HK-2 (cell line): ENCODE measurements at regions not wholly inside any gene's neighbourhood (a gene's known extent, or its start where the extent isn't known, plus 50 kb on each side); places are given as distances from the start of the nearest gene placed in this dataset.
"Not testable (repeated sequence)": the region's sequence is repeated elsewhere in the genome, so short reads cannot be mapped to it uniquely, and the experiment has no call there.

Experiments used
- DNase-seq: peaks from one replicate; pipeline ENCODE4 v3.0.0-alpha.2; 2018; ENCODE audit not compliant: unreplicated experiment

DNA sequence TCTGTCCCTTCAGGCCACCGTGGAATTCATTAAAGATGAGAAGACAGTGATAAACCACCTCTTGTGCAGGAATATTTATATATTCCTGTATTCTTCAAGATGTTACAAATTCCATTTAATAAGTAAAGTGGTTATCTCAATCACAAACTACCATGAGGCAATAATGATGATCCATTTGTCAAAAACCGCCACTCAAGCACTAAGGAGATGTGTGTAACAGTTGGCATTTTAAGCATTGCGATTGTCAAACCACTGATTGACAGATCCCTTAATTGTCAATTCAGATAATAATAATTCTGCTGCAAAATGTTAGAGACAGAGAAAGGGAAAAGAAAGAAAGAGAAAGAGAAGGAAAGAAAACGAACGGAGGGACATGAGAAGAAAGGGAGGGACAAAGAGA is 476.1 kb upstream of the RBFOX1 start:
- no peak for DNase-seq

DNA sequence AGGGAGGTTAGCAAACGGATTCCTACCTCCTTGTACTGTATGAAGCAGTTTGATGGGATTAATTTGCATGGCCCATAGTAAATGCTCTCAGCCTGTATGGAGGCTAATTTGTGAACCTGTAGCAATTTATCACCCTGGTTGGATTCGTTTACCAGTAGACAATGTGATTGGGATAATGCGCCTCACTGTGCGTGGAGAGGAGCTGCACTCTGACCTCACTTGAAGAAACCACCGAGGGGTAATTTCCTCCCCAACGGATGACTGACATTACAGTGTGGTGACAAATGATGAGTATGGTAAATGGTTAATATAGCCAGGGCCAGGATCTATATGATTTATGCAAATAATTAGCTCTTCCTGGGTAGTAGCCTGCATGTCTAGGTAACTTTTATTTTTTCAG is 479.1 kb upstream of the RBFOX1 start:
- DNase-seq: peak; percentile 14

DNA sequence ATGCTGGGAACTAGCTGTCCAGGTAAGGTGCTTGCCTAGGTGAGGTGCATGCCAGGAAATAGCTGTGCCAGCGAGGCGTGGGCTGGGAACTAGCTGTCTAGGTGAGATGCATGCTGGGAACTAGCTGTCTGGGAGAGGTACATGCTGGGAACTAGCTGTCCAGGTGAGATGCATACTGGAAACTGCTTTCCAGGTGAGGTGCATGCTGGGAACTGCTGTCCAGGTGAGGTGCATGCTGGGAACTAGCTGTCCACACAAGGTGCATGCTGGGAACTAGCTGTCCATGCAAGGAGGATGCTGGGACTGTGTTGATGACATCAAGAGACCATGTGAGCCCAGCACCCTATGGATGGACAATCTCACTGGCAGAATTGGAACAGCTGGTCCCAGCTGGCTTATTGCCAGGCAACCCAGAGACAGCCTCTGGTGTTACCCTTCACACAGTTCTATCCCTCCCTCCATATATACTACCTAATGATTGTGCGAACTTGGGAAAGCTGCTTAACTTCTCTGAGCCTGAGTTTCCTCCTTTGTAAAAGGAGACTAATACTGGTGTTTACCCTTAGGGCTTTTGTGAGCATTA is 479.9 kb upstream of the RBFOX1 start:
- DNase-seq: no peak

DNA sequence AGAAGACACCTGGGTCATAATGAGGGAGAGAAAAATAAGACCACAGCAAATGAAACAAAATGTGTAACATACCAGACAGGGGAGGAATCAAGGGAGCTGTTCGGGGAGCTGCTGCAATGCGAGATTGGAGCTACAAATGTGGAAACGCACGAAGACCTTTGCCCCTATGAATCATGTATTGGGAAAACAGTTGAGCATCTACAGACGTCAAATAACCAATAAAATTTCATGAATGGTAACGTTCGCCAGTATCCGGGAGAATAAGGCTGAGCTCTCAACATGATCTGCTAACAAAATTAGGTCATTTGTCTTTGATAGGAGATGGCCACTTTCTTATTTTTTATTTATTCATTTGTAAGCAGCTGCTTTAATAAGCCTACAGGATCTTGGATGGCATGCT is 486.2 kb upstream of the RBFOX1 start:
- DNase-seq: no peak

DNA sequence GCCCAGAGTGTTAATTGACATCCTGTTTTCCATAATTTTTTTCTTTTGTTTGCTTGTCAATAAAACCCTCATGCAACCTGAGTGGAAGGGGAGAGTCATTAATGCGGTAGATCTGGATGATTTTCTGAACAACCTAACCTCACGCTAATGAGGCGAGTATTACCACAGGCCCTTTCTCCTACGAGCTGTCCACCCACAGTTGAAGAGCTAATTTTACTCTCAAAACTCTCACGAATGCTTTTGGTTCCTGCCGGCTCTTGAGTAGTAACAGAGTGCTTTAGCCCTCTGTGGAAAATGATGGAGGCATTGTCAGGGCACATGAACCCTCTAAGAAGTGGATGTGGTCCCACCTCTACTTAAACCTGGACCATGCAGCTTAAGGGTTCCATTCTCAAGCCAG is 491.3 kb upstream of the RBFOX1 start:
- DNase-seq: no peak

DNA sequence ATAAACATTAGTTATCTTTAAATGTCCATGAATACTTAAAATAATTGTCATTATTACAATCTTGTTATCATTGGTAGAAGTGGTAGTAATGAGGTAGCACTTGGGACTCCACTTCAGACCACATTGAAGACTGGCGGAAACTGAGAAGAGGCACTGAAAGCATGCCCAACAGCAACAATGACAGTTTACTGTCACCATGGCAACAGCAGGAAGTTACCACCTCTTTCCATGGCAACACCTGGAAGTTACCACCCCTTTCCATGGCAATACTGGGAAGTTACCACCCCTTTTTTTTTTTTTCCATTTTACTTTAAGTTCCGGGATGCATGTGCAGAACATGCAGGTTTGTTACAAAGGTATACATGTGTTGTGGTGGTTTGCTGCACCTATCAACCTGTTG is 494.9 kb upstream of the RBFOX1 start:
- DNase-seq: no peak

DNA sequence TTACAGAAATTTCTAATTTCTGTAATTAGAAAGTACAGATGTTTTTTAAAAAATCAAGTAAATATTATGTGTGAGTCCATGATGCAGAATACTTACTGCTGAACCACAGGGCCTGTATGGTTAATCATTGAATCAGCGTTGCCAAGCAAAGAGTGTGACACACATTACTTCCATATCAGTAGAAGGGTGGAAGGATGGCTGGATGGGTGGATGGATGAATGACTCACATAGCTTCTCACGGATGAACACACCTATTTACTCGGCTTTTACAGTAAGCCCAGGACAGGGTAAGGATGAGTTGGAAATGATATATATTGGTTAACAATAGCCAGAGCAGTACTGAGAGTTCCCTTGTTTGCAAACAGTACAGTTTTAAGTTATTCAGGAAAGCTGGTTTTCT is 495.9 kb upstream of the RBFOX1 start:
- peak; percentile 49 for DNase-seq

DNA sequence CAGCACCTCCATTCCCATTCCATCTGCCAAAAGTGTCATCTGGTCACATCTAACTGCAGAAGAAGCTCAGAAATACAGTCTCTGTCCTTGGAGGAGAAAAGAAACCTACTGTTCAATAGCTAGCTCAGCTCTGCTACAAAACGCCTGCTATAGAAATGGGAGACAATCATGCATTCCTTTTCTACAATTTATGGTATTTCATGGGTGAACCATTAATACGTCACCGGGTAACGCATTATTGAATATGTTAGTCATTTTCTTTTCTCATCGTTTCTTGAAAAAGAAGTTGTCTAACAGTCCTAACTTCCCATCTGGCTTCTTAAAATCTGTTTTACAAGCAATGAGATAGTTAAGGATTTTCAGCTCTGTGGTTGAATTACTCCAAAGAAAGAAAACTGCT is 496.7 kb upstream of the RBFOX1 start:
- DNase-seq: no peak

DNA sequence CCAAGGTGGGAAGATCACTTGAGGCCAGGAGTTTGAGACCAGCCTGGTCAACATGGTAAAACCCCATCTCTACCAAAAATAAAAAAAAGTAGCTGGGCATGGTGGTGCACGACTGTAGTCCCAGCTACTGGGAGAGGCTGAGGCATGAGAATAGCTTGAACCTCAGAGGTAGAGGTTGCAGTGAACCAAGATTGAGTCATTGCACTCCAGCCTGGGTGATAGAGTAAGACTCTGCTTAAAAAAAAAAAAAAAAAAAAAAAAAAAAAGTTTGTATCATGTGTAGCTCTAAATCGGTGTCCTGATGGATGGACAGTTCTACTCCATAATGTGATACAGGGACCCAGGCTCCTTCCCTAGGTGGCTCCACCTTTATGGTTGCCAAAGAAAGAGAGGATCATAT is 497.1 kb upstream of the RBFOX1 start:
- no peak for DNase-seq

DNA sequence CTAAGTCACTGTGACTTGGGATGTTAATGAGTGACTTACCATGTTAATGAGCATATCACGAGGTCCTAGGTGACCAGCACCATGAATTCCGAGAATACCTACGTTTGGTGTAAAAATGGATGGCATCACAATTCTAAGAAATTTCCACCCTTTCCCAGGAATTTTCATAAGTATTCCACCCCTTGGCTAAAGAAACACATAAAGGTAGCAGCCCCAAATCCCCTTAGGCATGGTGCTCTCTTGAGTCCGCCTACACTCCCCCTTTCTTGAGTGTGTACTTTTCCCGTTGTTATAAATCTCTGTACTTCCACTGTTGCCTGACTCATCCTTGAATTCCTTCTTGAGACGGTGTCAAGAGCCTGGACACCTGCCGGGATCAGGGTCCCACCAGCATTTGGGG is 504.0 kb upstream of the RBFOX1 start:
- no peak for DNase-seq

DNA sequence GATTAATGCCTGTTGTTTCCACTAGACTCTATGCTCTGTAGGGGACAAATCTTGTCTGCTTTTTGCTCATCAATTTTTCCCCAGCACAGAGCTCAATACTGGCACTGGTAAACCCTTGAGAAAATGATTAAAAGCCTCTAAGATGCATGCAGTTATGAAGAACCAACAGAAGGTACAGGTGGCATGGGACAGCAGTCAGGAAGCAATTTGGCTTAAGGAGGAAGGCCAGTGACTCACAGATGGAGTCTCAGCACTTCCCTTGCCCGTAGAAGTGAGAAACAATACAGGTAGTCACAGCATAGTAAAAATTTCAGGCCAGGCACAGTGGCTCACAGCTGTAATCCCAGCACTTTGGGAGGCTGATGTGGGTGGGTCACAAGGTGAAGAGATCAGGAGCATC is 504.7 kb upstream of the RBFOX1 start:
- DNase-seq: no peak

DNA sequence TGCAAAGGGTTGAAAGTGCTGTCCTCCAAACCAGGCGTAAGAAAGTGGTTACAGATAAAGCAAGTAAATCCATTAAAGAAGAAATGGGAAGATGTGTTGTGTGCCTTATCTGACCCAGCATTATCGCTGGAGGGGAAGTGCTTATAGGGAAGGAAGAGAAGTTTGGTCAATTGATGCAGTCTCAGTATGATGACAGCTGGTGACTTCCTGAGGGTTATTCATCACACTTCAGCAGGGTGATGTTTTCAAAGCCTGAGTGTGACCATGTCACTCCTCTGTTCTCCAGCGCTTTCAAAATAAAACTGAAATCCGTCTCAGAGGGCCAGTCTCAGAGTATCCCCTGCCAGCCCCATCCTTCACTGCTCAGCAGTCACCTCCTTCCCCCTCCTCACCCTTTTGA is 505.4 kb upstream of the RBFOX1 start:
- no peak for DNase-seq

DNA sequence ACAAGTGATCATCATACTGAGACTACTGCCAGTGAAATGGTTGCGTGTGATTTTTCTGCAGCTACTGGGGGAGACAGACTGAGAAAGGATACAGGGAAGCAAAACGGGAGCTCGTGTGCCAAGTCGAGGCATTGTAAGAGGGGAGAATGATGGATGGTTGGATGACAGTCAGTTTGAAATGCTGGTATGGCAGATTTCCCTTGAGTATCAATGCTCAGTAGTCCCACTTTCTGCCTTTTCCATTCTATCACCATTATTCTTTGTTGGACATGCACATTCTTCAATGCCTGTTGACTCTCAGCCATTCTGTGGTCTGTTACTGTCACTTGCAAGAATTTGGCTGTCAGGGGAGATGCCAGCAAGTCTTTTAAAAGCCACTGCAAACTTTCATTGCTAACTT is 510.6 kb upstream of the RBFOX1 start:
- no peak for DNase-seq

DNA sequence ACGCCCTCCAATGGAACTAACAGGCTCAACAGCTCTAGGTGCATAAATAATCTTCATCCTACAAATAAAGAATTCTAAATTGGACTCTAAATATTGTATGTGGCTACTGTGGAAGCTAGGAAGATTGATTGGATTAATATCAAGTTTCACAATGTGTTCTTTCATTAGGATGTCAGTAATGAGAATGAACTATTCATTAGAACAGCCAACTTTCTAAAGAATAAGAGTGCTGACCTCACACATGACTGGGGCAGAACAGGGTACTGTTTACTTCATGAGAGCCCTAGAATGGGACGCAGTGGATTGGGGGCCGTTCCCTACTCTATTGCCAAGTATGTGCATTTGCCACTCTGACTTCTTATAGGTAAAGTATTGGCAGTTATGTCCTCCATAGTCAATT is 528.2 kb upstream of the RBFOX1 start:
- no peak for DNase-seq

DNA sequence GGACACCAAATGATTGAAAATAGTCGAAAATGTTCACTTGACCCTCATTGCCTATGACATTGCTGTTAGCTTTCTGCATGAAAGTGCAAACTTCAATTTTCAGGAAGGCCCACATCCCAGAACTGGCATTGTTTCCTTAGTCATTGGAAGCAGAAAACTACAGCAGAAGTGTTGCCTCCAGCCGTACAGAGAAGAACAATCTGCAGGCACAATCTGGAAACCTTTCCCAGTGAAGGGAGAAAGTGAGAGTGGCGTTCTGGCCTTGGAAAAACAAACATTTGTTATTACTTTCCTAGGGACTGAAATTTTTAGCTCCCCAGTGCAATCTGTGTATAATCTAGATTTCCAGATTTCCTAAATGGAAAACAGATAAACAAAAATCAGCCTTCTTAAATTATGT is 529.5 kb upstream of the RBFOX1 start:
- no peak for DNase-seq

DNA sequence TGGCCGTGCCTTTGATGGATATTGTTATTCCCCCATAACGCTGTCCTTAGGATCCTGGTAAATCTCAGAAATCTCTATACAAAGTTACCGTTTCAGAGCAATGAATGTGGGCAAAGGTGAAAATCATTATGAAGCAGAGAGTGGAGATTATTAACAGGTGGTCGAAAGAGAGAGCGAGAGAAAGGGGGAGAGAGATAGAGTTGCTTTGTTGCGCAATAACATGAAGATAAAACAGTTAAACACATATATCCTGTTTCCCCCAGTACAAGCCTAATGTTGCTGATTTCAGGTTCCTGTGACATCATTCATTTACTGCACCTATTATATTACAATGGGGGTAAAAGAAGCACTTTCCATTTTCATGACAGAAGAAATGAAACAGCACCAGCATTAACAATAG is 535.4 kb upstream of the RBFOX1 start:
- DNase-seq: no peak

DNA sequence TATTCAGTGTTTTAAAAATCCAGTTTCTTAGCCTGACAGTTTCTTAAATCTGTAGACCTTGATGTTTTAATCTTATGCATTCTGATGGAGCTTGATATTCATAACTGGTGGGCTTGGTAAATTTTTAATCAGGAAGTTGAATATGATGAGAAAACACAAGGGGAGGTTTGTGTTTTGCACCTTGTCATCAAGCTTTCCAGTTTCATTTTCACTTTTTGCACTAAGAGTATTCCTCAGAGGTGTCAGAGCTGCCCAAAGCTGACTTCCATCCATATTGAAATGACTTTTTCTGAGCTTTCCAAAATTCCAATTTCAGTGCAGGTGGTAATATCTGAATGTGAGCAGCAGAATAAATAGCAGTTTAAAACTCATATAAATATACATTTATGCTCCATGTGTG is 555.0 kb upstream of the RBFOX1 start:
- no peak for DNase-seq

DNA sequence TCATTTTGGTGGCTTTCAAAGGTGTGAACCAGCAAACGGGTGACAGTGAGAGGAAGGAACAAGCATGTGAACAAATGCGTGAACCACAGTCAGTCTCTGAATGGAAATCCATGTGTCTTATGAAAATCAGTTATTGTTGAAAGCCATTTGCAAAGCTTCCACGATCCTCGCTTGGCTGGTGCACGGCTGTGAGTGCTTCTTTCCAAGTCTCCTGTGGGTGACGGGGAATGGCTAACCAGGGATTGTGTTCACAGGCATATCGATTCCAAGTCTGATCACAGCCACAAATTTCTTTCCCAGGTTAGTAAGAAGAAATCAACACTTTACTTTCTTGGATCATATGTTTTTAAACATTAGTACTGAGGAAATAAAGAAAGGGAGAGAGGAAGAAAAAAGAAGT is 556.9 kb upstream of the RBFOX1 start:
- DNase-seq: no peak

DNA sequence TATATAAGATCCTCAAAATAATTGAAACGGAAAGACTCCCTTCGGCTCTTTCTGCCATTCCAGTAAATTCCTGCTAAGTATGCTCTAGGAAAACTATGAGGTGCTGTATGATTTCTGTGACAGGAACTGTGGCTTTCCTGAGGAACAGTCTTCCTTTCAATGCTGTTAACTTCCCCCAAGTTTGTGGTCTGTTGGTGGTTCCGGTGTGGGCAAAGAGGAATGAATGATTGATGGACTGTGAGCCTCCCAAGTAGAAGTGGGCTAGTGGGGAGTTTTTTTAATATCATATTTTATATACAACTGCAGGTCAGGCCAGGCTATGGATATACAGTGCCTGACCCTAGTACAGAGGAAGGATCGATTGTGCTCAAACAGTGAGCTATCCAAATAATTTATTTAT is 560.7 kb upstream of the RBFOX1 start:
- no peak for DNase-seq

DNA sequence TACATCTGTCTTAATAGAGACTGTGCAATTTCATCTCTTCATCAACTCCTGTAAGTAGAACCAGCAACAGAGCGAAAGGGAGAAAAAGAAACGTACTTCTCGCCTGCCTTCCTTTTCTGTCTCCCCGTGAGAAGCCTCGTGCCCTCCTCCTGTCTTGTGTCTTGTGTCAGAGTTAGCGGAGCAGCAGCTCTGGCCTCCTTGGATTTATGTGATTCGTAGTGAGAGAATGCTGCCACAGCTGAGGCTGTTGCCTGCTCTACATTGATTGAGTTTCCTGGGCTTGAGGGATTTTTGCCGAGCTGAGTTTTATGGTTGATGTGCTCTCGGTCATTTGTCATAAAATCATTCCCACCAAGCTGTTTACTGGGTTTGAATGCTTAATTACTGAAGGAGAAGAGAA is 579.1 kb upstream of the RBFOX1 start:
- DNase-seq: peak; percentile 1

DNA sequence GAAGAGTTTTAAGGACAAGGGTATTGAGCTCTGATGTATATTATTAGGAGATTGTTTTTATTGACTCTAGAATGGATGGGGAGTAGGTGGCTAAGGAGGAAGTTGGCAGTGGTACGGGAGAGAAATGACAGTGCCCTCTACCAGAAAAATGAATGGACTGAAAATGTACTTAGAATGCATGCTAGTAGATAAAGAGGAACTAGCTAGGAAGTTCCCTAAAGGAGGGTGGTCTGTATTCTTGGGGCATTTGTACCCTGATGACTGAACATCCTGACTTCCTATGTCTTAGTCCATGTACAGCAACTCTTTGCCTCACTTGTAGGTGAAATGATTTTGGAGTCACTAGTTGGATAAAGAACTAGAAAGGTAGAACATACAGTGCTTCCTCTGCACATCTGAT is 581.5 kb upstream of the RBFOX1 start:
- DNase-seq: no peak

DNA sequence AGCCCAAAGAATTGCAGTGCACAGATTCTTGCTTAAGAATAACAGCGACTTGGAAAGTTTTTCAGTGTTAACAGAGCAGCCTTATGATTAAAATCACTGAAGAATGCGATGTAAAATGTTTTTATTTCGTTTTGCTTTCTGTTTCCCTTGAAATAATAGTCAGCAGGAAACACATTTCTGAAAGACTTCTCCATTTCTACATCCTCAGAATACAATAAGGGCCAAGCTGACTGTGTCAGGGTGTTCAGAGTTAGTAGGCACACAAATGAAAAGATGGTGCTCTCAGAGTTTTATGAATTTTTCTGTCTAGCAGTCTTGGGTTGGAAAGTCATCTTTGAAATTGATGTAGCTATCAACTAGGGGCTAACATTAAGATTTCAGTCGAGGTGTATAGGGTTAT is 582.9 kb upstream of the RBFOX1 start:
- DNase-seq: no peak

DNA sequence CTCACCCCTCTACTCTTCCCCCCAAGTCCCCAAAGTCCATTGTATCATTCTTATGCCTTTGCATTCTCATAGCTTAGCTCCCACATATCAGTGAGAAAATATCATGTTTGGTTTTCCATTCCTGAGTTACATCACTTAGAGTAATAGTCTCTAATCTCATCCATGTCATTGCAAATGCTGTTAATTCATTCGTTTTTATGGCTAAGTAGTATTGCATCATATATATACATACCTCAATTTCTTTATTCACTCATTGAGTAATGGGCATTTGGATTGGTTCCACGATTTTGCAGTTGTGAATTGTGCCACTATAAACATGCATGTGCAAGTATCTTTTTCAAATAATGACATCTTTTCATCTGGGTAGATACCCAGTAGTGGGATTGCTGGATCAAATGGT is 596.3 kb upstream of the RBFOX1 start:
- DNase-seq: not testable (repeated sequence)

DNA sequence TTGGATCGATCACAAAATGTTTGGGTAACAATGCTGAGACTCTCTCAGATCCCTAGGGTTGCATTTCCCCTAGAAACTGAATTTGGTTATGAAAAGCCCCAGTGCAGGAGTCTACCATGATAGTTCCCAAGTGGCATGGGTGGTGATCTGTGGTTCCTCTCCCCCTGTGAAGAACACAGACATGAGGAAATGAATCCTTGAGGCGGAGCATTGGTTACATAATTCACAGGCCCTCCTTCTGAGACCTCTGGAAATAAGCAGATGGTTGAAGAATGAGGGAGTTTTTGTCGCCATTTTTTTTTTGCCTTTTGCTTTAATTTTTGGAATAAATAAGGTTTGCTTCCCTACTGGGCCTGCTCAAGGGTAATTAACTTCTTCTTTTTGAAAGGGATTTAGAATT is 597.0 kb upstream of the RBFOX1 start:
- DNase-seq: no peak

DNA sequence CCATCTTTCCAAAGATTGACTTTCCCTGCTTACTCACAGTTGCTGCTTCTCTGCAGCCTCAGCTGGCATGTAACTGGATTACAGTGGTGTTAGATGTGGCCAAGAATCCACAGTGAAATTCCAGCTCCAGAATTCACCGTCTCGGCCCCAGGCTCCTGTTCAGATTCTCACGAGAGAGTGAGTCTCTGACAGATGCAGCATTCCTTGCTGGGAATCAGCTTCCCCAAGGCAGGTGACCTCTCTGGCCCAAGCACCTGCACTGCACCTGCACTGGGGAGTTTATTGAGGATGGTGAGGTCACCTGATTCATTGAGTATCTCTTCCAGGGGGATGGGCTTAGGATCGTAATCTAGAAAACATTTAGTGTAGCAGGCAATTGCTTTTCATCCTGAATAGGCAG is 600.5 kb upstream of the RBFOX1 start:
- DNase-seq: no peak
